B cell (primary cell): ENCODE measurements at regions not wholly inside any gene's neighbourhood (a gene's known extent, or its start where the extent isn't known, plus 50 kb on each side); places are given as distances from the start of the nearest gene placed in this dataset.

Experiments used
- ATAC-seq: fragments of 200-7000 bp; cut with Tn5 transposase; one replicate; pipeline ENCODE4 v1.10.0; 2021; ENCODE audit warnings: low read depth, mild to moderate bottlenecking, moderate number of reproducible peaks, moderate library complexity
- CTCF ChIA-PET: fragments of 350-600 bp; sonication (Branson Sonifier 250); formaldehyde crosslinking; loops from one replicate; lab custom pipeline; 2021; ENCODE audit warnings: antibody characterized with exemption, inconsistent platforms; lab: Charles Lee
- POLR2A ChIA-PET: fragments of 350-600 bp; sonication (Branson Sonifier 250); formaldehyde crosslinking; loops from one replicate; lab custom pipeline; 2021; ENCODE audit warnings: antibody characterized with exemption; lab: Charles Lee
- DNase-seq: peaks from one replicate; pipeline ENCODE4 v3.0.0; 2013
- H2AFZ ChIP-seq: 2 replicates; pipeline ENCODE4 v1.6.1; 2012; ENCODE audit warnings: mild to moderate bottlenecking, low read depth, low read length; ENCODE audit not compliant: insufficient read depth, poor library complexity, severe bottlenecking
- H3K27ac ChIP-seq, 2 donors: 1 replicate in 1 of 2; 2 replicates in 1 of 2; pipeline ENCODE4 v1.5.1; 2012 to 2013; ENCODE audit warnings: low read length in 2 of 2, mild to moderate bottlenecking in 2 of 2, moderate library complexity in 1 of 2
- H3K27me3 ChIP-seq, 4 experiments: fragments of 200-600 bp in 1 of 4; sonication (generic) in 1 of 4; replicated peaks in 1 of 4; 1 replicate in 2 of 4; 2 replicates in 2 of 4; pipeline versions ENCODE4 v1.6.1 to v1.7.0; 2013 to 2016; ENCODE audit warnings: low read length in 3 of 4, mild to moderate bottlenecking in 2 of 4, mixed read lengths in 1 of 4, moderate library complexity in 1 of 4; ENCODE audit not compliant: insufficient read depth in 4 of 4, control insufficient read depth in 3 of 4; ENCODE audit errors: control extremely low read depth in 1 of 4
- H3K36me3 ChIP-seq, 2 experiments: replicated peaks in 1 of 2; 1 replicate in 1 of 2; 2 replicates in 1 of 2; pipeline versions ENCODE4 v1.6.1 to v1.7.1; 2013; ENCODE audit warnings: low read length in 1 of 2; ENCODE audit not compliant: insufficient read depth in 2 of 2, control insufficient read depth in 1 of 2; ENCODE audit errors: control extremely low read depth in 1 of 2, extremely low read depth in 1 of 2
- H3K4me1 ChIP-seq, 2 donors: fragments of 200-600 bp in 1 of 2; sonication (generic) in 1 of 2; 1 replicate in 1 of 2; 2 replicates in 1 of 2; pipeline versions ENCODE4 v1.5.1 to v1.6.1; 2013 to 2017; ENCODE audit warnings: low read length in 2 of 2; ENCODE audit not compliant: control insufficient read depth in 2 of 2, insufficient read depth in 2 of 2
- H3K4me2 ChIP-seq: replicated peaks from 2 replicates; pipeline ENCODE3; 2012; ENCODE audit warnings: mild to moderate bottlenecking, low read depth, low read length; ENCODE audit not compliant: poor library complexity, severe bottlenecking
- H3K4me3 ChIP-seq, 5 experiments: fragments of 200-600 bp in 1 of 5; sonication (generic) in 1 of 5; 1 replicate in 3 of 5; 2 replicates in 2 of 5; pipeline versions ENCODE4 v1.5.1 to v1.7.0; 2011 to 2016; ENCODE audit warnings: low read length in 4 of 5, mild to moderate bottlenecking in 4 of 5, low read depth in 2 of 5, control low read depth in 1 of 5, moderate library complexity in 1 of 5; ENCODE audit not compliant: insufficient read depth in 1 of 5; ENCODE audit errors: control extremely low read depth in 1 of 5, extremely low read depth in 1 of 5
- H3K79me2 ChIP-seq: fragments of 200-600 bp; sonication (generic); one replicate; pipeline ENCODE4 v1.6.0; 2016; ENCODE audit warnings: low read length; ENCODE audit not compliant: control insufficient read depth, insufficient read depth
- H3K9ac ChIP-seq: fragments of 200-600 bp; sonication (generic); 2 replicates; pipeline ENCODE4 v1.6.1; 2017; ENCODE audit warnings: mild to moderate bottlenecking, low read length, moderate library complexity
- H3K9me3 ChIP-seq, 3 donors: one replicate each; pipeline versions ENCODE4 v1.6.1 to v1.7.1; 2013; ENCODE audit warnings: low read length in 2 of 3; ENCODE audit not compliant: control insufficient read depth in 2 of 3, insufficient read depth in 1 of 3; ENCODE audit errors: control extremely low read depth in 1 of 3
- H4K20me1 ChIP-seq: 2 replicates; pipeline ENCODE4 v1.6.0; 2012; ENCODE audit warnings: mild to moderate bottlenecking, low read length; ENCODE audit not compliant: insufficient read depth, control insufficient read depth, poor library complexity, severe bottlenecking
- H3K27ac Mint-ChIP-seq: one replicate; pipeline ENCODE4 v1.8.0; 2021; ENCODE audit warnings: mixed read lengths
- H3K27me3 Mint-ChIP-seq: one replicate; pipeline ENCODE4 v1.8.0; 2021; ENCODE audit warnings: mixed read lengths
- H3K4me1 Mint-ChIP-seq: one replicate; pipeline ENCODE4 v1.8.0; 2021; ENCODE audit warnings: mixed read lengths
- H3K4me3 Mint-ChIP-seq: one replicate; pipeline ENCODE4 v1.8.0; 2021; ENCODE audit warnings: mixed read lengths
- H3K9me3 Mint-ChIP-seq: one replicate; pipeline ENCODE4 v1.8.0; 2022; ENCODE audit warnings: mixed read lengths; ENCODE audit not compliant: insufficient read depth
- CTCF ChIP-seq: fragments of 200-600 bp; IDR thresholded peaks from one replicate; pipeline ENCODE4 v1.8.0; 2022; ENCODE audit warnings: antibody characterized with exemption, mild to moderate bottlenecking
- EZH2 ChIP-seq: IDR thresholded peaks from 2 replicates; pipeline ENCODE4 v1.6.1; 2012; ENCODE audit warnings: borderline replicate concordance, low read depth, mild to moderate bottlenecking, moderate library complexity, low read length; ENCODE audit not compliant: insufficient read depth, poor library complexity, severe bottlenecking
- WGBS: methylation state at CpG from one replicate; pipeline ENCODE4 v1.1.5; 2013; ENCODE audit warnings: missing lambda C conversion rate; ENCODE audit not compliant: insufficient coverage; 5-methylcytosine and 5-hydroxymethylcytosine counted together
- intact Hi-C: fragments of 100-400 bp; cut with micrococcal nuclease; formaldehyde crosslinking; loops from one replicate; pipeline ENCODE4 v1.10.0; 2022

DNA sequence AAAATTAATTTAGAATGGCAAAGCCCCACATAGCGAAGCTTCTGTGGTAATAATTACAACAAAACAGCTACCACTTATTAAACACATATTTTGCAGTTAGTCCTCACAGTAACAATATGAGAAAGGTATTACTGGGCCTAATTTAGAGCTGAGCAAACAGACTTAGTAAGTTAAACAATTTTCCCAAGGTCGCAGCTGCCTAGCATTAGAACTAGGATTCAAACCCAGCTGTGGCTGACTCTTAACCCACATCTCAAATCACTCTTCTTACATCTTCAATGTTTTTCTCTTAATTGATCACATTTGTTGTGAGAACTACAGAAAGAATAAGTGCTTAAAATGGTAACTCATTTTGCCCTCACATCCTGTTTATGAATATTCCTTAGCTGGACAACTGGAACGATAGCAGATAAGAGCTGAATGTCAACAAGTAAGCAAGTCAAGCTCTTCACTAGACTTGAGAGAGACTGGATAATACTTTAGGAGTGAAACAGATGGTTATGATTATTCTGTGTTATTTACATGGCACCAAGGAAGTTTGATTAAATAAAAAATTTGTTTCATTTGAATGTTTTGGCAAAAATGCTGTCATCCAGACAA is 59.4 kb upstream of the TMEM17 start:
- DNase-seq (no peak), ATAC-seq (no peak)
- no peaks in the 10 kb centered on the region for H3K36me3 ChIP-seq
- TF ChIP-seq EZH2, result no peak
- no peak for TF ChIP-seq CTCF
- H2AFZ ChIP-seq, result no peak overlapping the region
- H3K27me3 ChIP-seq, result peaks cover 0 to 3% (median 1%) of the 10 kb centered on the region in 4 experiments
- Mint-ChIP-seq H3K4me1 (no peaks in the 10 kb centered on the region), H3K27me3 (peaks cover 32% of the 10 kb centered on the region), H3K9me3 (no peaks in the 10 kb centered on the region), H3K4me3 (no peak overlapping the region), H3K27ac (no peak overlapping the region)
- H3K4me2 ChIP-seq, result no peak overlapping the region
- no peaks in the 10 kb centered on the region for H4K20me1 ChIP-seq
- no peak overlapping the region for H3K27ac ChIP-seq
- 100% methylated on average over 1 of the region's 3 CpGs for WGBS
- H3K4me1 ChIP-seq, result no peaks in the 10 kb centered on the region
- no peak overlapping the region for H3K9ac ChIP-seq
- POLR2A ChIA-PET, result no interaction called here
- no peaks in the 10 kb centered on the region for H3K79me2 ChIP-seq
- peaks cover 0 to 2% (median 0%) of the 10 kb centered on the region in 3 donors for H3K9me3 ChIP-seq
- CTCF ChIA-PET, result no interaction called here
- intact Hi-C loops, result no loop called here
- H3K4me3 ChIP-seq, result no peak overlapping the region

- H3K4me3 Mint-ChIP-seq, result no peak overlapping the region
- no peaks in the 10 kb centered on the region for H3K9me3 ChIP-seq
- 100% methylated on average over 2 of the region's 4 CpGs for WGBS
- ChIA-PET CTCF (no interaction called here), POLR2A (no interaction called here)
- TF ChIP-seq EZH2 (no peak), CTCF (no peak)
- no peak overlapping the region for H3K27ac Mint-ChIP-seq
- intact Hi-C loops, result no loop called here
- H3K9me3 Mint-ChIP-seq, result no peaks in the 10 kb centered on the region
- H3K27me3 ChIP-seq, result no peaks in the 10 kb centered on the region
- H3K27me3 Mint-ChIP-seq, result peaks cover 27% of the 10 kb centered on the region
- no peak overlapping the region for H2AFZ ChIP-seq
- no peaks in the 10 kb centered on the region for H3K79me2 ChIP-seq
- no peaks in the 10 kb centered on the region for H3K4me1 ChIP-seq
- H3K36me3 ChIP-seq, result no peaks in the 10 kb centered on the region
- H3K27ac ChIP-seq, result no peak overlapping the region
- H4K20me1 ChIP-seq, result no peaks in the 10 kb centered on the region
- no peaks in the 10 kb centered on the region for H3K4me1 Mint-ChIP-seq
- no peak for DNase-seq
- no peak overlapping the region for H3K4me3 ChIP-seq
- no peak overlapping the region for H3K4me2 ChIP-seq
- no peak for ATAC-seq
- no peak overlapping the region for H3K9ac ChIP-seq
These were observed 58.6 kb upstream of the TMEM17 start for GRCh38 chr2:62564380-62565137.
